SKM-1 treated with dmso at 0.1 percent for 144 hours (cell line): ENCODE measurements at regions not wholly inside any gene's neighbourhood (a gene's known extent, or its start where the extent isn't known, plus 50 kb on each side); places are given as distances from the start of the nearest gene placed in this dataset.

Experiments used
- DNase-seq: peaks from one replicate; lab custom pipeline; 2025; ENCODE audit not compliant: unreplicated experiment; lab: John Stamatoyannopoulos, UW

- no peak for DNase-seq
Observed at GRCh38 chr11:130638624-130639023, 190.2 kb downstream of the ADAMTS15 start.

GRCh38 chr11:130639369-130639768 lies 190.9 kb downstream of the ADAMTS15 start:
- DNase-seq = no peak

- DNase-seq = no peak
Observed at GRCh38 chr11:130640526-130640925, 192.1 kb downstream of the ADAMTS15 start.

GRCh38 chr11:130641876-130642275 lies 193.4 kb downstream of the ADAMTS15 start:
- no peak for DNase-seq

- DNase-seq = no peak
Observed at GRCh38 chr11:130642994-130643393, 194.5 kb downstream of the ADAMTS15 start.

- no peak for DNase-seq
Observed at GRCh38 chr11:130644187-130644586, 195.7 kb downstream of the ADAMTS15 start.

GRCh38 chr11:130645164-130645842 lies 196.9 kb downstream of the ADAMTS15 start:
- no peak for DNase-seq

- no peak for DNase-seq
Observed at GRCh38 chr11:130645843-130646197, 197.4 kb downstream of the ADAMTS15 start.

GRCh38 chr11:130646881-130647280 lies 198.4 kb downstream of the ADAMTS15 start:
- no peak for DNase-seq

GRCh38 chr11:130647371-130647770 lies 198.9 kb downstream of the ADAMTS15 start:
- DNase-seq = no peak

- DNase-seq = no peak
Observed at GRCh38 chr11:130649801-130650200, 201.4 kb downstream of the ADAMTS15 start.

- DNase-seq = no peak
Observed at GRCh38 chr11:130650456-130651030, 202.1 kb downstream of the ADAMTS15 start.

GRCh38 chr11:130651066-130651855 lies 202.8 kb downstream of the ADAMTS15 start:
- no peak for DNase-seq

- no peak for DNase-seq
Observed at GRCh38 chr11:130652671-130653335, 204.4 kb downstream of the ADAMTS15 start.

- no peak for DNase-seq
Observed at GRCh38 chr11:130653838-130654636, 205.6 kb downstream of the ADAMTS15 start.

- no peak for DNase-seq
Observed at GRCh38 chr11:130655300-130655699, 206.9 kb downstream of the ADAMTS15 start.

- no peak for DNase-seq
Observed at GRCh38 chr11:130666781-130667251, 218.4 kb downstream of the ADAMTS15 start.

- DNase-seq = no peak
Observed at GRCh38 chr11:130668751-130669150, 220.3 kb downstream of the ADAMTS15 start.

- DNase-seq = no peak
Observed at GRCh38 chr11:130670200-130670599, 221.8 kb downstream of the ADAMTS15 start.

GRCh38 chr11:130671801-130672700 lies 223.6 kb downstream of the ADAMTS15 start:
- DNase-seq = no peak
